Hepatocyte (in vitro differentiated cells): ENCODE measurements at regions not wholly inside any gene's neighbourhood (a gene's known extent, or its start where the extent isn't known, plus 50 kb on each side); places are given as distances from the start of the nearest gene placed in this dataset.

Experiments
- EZH2 ChIP-seq: fragments of 200-600 bp; sonication (generic); IDR thresholded peaks from 2 replicates; pipeline ENCODE4 v1.6.1; 2016; ENCODE audit warnings: antibody characterized with exemption, mild to moderate bottlenecking, borderline replicate concordance
- EZH2phosphoT487 ChIP-seq: fragments of 200-600 bp; sonication (generic); IDR thresholded peaks from one replicate; pipeline ENCODE4 v1.6.1; 2018; ENCODE audit warnings: antibody characterized with exemption, mild to moderate bottlenecking, low read depth, moderate library complexity; ENCODE audit not compliant: unreplicated experiment, severe bottlenecking
- TF ChIP-seq, protein P1 (sequence below): fragments of 200-600 bp; sonication (generic); IDR thresholded peaks from 2 replicates; pipeline ENCODE4 v1.5.1; 2016; ENCODE audit warnings: antibody characterized with exemption, mild to moderate bottlenecking; ENCODE audit not compliant: poor library complexity

- TF ChIP-seq, protein P1, sequence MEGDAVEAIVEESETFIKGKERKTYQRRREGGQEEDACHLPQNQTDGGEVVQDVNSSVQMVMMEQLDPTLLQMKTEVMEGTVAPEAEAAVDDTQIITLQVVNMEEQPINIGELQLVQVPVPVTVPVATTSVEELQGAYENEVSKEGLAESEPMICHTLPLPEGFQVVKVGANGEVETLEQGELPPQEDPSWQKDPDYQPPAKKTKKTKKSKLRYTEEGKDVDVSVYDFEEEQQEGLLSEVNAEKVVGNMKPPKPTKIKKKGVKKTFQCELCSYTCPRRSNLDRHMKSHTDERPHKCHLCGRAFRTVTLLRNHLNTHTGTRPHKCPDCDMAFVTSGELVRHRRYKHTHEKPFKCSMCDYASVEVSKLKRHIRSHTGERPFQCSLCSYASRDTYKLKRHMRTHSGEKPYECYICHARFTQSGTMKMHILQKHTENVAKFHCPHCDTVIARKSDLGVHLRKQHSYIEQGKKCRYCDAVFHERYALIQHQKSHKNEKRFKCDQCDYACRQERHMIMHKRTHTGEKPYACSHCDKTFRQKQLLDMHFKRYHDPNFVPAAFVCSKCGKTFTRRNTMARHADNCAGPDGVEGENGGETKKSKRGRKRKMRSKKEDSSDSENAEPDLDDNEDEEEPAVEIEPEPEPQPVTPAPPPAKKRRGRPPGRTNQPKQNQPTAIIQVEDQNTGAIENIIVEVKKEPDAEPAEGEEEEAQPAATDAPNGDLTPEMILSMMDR: no peak
- TF ChIP-seq EZH2: no peak
- TF ChIP-seq EZH2phosphoT487: no peak
These were observed 1375.8 kb downstream of the BRD1 start for GRCh38 chr22:48451891-48452290.
